ENCODE measurements at regions not wholly inside any gene's neighbourhood (a gene's known extent, or its start where the extent isn't known, plus 50 kb on each side); places are given as distances from the start of the nearest gene placed in this dataset.

GRCh38 chr3:178086144-178086825, 450.0 kb upstream of the KCNMB2 start:
- peaks cover 11% of the 10 kb centered on the region for H3K4me1 ChIP-seq (ENCODE audit: insufficient read depth)
- intact Hi-C loops (cut with DNase I): no loop called here
- TF ChIP-seq CTCF (IDR thresholded peaks at IDR 0.05): no peak
- TF ChIP-seq EP300 (IDR thresholded peaks at IDR 0.05): no peak
- no peak for TF ChIP-seq POLR2A (IDR thresholded peaks at IDR 0.05)
- no peaks in the 10 kb centered on the region for H3K36me3 ChIP-seq
- H3K9me3 ChIP-seq: no peaks in the 10 kb centered on the region
- H3K4me3 ChIP-seq: no peak overlapping the region
- no peaks in the 10 kb centered on the region for H3K27me3 ChIP-seq
- DNase-seq: no peak
- WGBS, 3 donors: 89 to 97% (median 95%) methylated on average over 6 of the region's 6 CpGs
- H3K27ac ChIP-seq: no peak overlapping the region

DNA sequence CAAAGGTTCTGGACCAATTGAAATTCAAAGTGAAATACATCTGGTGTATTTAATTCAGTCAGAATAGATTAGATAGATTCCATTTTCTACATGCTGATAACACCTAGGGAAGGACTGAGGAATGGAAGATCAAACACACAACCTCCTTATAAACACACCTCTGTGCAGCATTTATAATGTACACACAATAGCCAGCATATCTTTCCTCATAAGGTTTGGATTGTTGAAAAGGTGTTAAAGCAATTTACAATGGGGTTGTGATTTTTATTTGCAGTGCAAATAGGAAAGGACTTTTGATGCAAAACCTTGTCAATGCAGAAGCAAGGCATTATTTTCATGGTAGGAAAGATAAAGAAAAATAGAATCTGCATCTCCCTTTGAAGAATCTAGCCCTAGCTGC, 448.9 kb upstream of the KCNMB2 start:
- Histone ChIP-seq H3K9me3 (no peaks in the 10 kb centered on the region), H3K27me3 (no peaks in the 10 kb centered on the region), H3K36me3 (no peaks in the 10 kb centered on the region), H3K4me3 (no peak overlapping the region), H3K4me1 (ENCODE audit: insufficient read depth) (peaks cover 11% of the 10 kb centered on the region), H3K27ac (no peak overlapping the region)
- intact Hi-C loops (cut with DNase I): no loop called here
- TF ChIP-seq POLR2A (IDR thresholded peaks at IDR 0.05): no peak
- TF ChIP-seq EP300 (IDR thresholded peaks at IDR 0.05): no peak
- TF ChIP-seq CTCF (IDR thresholded peaks at IDR 0.05): no peak
- no peak for DNase-seq

DNA sequence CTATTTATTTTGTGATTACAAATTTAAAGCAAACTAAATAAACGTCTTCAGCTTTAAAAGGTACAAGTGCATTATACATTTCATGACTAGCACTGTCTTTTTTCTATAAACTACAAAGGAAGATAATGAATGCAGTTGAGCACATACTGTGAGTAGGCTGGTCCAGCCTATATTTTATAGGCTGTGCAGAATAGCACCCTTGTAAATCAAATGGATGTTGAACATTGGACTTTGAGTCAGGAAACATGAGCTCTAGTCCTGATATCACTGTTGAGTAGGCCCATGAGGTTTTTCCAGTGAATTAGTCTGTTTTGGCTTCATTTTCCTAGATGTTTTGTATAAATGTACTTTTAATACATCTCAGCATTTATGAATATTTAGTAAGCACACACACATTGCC, 447.3 kb upstream of the KCNMB2 start:
- intact Hi-C loops (cut with DNase I): no loop called here
- H3K9me3 ChIP-seq: no peaks in the 10 kb centered on the region
- 32 to 65% (median 63%) methylated on average over 1 of the region's 1 CpG for WGBS, 3 donors

DNA sequence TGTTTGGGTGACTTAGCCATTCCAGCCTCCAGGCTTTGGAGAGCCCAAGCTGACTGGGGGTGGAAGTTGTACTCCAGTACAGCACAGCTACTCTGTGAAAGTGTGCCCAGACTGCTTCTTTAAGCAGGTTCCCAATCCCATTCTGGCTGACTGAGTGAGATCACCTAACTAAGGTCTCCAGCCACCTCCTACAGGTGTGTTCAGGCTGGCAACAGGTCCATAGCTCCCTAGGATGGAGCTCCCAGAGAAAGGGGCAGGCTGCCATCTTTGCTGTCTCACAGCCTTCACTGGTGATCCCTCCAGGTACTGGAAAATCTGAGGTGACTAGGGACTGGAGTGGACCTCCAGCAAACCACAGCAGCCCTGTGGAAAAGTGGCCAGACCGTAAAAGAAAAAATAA, 445.3 kb upstream of the KCNMB2 start:
- WGBS, 3 donors: 93 to 100% (median 98%) methylated on average over 1 of the region's 1 CpG
- no peaks in the 10 kb centered on the region for H3K27me3 ChIP-seq
- no peak for DNase-seq
- H3K4me1 ChIP-seq (ENCODE audit: insufficient read depth): no peaks in the 10 kb centered on the region
- no peaks in the 10 kb centered on the region for H3K9me3 ChIP-seq
- intact Hi-C loops (cut with DNase I): no loop called here
- H3K36me3 ChIP-seq: no peaks in the 10 kb centered on the region
- no peak overlapping the region for H3K4me3 ChIP-seq
- TF ChIP-seq EP300 (IDR thresholded peaks at IDR 0.05) (no peak), POLR2A (IDR thresholded peaks at IDR 0.05) (no peak), CTCF (IDR thresholded peaks at IDR 0.05) (no peak)
- no peak overlapping the region for H3K27ac ChIP-seq

More for the DNA sequence above, 447.3 kb upstream of the KCNMB2 start:
- Histone ChIP-seq H3K27ac (no peak overlapping the region), H3K4me3 (no peak overlapping the region), H3K27me3 (no peaks in the 10 kb centered on the region), H3K36me3 (no peaks in the 10 kb centered on the region), H3K4me1 (ENCODE audit: insufficient read depth) (peaks cover 6% of the 10 kb centered on the region)
- no peak for TF ChIP-seq POLR2A (IDR thresholded peaks at IDR 0.05)
- no peak for TF ChIP-seq EP300 (IDR thresholded peaks at IDR 0.05)
- TF ChIP-seq CTCF (IDR thresholded peaks at IDR 0.05): no peak
- DNase-seq: no peak

Data from ovary (tissue), 7 donors.